EH (cell line): ENCODE measurements at regions not wholly inside any gene's neighbourhood (a gene's known extent, or its start where the extent isn't known, plus 50 kb on each side); places are given as distances from the start of the nearest gene placed in this dataset.

ENCODE experiments used
- DNase-seq: peaks from one replicate; pipeline ENCODE4 v3.0.0-alpha.2; 2015; ENCODE audit warnings: low read depth

DNA sequence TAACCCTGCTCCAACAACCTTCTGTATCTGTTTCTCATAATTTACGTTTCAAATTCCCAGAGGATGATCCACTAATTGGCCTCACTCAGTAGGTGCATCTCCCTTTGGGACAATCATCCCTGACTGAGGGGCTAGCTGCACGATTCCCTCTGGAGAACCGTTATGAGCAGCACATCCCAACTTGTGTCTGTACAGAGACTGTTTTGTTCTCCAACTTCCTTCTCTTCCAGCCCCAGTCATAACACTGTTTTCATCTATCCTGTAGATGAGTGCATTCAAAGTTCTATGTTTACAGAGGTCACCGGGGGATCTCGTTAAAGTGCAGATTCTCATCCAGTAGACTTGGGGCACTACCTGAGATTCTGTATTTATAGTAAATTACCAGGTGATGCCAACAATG, 187.2 kb downstream of the REEP3 start:
- no peak for DNase-seq

DNA sequence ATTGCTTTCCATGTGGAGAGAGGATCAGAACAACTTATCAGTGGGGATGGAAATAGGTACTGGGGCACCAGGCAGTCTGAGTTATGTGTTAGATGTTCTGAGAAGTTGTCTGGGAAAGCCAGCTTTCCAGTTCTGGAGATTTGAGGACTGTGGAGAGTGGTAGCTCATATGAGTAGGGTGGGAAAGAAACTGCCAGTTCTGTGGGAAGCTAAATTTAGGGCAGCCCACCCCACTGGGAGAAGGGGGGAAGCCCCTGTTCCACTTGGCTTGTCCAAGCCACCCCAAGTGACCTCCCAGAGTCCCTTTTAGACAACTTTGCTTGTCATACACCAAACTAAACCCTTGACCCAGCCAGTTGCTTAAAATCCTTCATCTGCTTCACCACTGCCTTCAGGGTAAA, 189.5 kb downstream of the REEP3 start:
- DNase-seq: no peak

DNA sequence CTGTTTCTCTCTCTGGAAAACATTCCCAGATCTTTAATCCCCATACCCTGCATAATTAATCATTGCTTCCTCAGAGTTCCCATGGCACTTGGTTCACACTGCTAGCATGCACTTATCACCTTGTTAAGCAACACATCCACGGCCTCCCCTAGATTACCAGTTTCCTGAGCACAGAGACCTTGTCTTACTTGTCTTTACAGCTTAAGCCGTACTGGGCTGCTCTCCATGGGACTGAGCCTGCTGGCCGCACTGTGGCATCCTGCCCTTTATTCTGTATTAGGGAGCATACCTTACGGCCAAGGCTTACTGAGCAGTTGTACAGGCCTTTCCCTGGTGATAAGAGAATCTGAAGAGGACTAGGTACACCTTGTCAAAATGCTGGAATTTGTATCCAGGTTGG, 190.2 kb downstream of the REEP3 start:
- no peak for DNase-seq

DNA sequence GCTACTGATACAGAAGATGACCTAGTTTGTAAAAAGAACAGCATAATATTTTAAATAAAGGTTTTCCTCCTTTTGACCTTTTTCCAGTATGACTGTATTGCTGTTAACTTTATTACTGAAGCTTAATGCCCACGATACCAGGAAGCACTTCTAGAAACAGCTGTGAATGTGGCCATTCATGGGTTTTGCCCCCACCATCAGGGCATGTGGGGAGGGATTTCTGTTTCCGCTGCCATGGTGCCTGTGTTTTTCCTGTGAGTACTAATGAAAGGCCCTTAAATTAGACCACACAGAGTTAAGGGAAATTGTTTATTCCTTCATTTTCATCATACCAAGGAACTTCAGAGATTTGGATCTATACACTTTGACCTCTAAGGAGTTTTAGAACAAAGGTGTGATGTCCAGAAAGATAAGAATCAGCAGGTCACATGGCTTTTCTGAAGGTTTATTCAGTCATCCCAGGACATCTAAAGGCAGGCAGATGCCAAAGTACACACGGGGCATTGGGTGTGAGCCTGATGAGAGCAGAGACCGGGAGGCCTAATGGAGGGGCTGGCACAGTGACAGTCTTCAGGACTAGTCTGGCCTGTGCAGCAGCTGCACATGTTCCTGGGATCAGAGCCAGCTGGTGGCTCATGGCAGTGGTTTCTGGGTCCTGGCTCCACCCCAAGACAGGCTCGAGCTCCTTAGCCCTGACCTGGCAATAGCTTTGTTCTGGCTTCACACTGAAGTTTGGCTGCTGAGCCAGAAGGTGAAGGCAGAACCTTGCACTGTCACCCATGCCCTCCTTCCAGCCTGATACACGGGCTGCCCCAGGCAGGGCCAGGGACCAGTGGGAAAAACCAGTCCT, 190.9 kb downstream of the REEP3 start:
- peak; percentile 98 for DNase-seq

DNA sequence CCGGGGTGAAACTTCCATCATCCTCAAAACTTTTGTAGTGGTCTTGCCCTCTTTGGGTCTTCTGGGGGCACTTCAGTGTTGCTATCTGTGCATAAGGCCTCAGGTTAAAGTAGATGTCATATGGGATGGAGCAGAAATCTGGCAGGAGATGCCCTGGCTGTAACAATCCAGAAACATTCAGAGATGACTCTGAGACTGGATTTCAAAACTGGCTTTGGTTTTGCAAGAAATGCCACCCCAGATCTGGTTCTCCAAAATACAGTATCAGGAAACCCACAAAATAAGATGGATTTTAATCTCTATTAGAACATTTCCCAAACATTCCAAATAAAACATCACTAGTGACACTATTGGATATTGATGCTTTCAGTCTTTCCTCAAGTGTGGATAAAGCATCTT, 191.5 kb downstream of the REEP3 start:
- DNase-seq: no peak

DNA sequence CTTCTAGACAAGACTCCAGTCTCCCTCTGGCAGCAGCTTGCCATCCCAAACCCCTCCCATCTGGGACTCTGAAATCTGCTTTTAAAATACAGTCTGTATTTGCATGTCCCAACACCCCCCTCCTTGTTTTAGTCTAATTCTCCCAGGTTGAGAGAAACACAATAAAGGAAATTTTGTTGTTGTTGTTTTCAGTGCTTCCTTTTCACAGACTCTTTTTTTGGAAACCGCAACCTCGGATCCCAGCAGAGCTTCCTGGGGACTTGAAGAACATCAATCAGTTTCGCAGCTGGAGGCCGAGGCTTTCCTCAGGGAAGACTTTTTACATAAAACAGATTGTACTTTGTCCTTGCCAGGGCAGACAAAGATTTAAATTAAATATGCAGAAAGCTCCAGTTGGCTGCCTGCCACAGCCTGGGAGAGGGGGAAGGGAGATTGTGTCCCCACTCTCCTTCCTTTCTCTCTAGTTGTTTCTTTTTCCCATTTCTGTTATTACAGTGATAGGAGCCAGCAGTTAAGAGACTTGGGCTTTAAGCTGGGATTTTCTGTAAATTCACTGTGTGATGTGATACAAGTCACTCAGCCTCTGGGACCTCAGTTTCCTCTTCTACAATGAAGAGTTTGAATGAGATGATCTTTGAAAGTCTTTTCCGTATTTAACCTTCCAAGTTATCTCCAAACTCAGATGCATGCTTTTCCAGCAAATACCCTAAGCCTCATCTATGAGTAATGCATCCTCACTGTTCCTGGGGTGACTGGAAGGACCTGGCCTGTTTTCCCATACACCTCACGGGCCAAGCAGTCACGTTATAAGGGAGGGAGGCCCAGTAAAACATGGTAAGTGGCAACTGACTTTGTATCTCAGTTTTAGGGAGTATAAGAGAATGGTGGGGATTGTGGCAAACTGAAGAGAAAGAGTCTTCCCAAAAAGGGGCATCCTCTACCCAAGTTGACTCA, 192.3 kb downstream of the REEP3 start:
- peak; percentile 41 for DNase-seq

DNA sequence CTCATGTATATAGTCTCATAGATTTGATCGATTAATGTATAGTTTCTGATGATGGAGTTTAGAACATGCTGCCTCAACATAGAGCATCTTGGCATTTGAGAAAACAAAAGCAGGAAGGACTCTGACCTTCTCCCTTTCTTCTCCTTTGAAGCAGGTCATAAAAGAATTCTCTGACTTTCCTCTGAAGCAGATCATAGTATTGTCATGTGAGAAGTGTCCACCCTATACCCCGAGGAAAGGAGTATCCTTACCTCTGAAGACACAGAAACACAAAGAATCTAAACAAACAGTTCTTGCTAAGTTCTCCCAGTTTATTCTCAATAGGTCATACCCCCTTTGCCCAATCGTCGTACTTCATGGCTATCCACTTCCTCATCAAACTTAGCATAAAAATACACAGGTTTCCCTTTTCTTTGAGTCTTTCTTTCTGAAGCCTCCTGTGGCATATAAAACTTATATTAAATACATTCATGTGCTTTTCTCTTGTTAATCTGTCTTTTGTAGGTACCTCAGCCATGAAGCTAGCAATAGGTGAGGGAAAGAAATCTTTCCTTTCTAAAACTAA, 194.9 kb downstream of the REEP3 start:
- DNase-seq: no peak

DNA sequence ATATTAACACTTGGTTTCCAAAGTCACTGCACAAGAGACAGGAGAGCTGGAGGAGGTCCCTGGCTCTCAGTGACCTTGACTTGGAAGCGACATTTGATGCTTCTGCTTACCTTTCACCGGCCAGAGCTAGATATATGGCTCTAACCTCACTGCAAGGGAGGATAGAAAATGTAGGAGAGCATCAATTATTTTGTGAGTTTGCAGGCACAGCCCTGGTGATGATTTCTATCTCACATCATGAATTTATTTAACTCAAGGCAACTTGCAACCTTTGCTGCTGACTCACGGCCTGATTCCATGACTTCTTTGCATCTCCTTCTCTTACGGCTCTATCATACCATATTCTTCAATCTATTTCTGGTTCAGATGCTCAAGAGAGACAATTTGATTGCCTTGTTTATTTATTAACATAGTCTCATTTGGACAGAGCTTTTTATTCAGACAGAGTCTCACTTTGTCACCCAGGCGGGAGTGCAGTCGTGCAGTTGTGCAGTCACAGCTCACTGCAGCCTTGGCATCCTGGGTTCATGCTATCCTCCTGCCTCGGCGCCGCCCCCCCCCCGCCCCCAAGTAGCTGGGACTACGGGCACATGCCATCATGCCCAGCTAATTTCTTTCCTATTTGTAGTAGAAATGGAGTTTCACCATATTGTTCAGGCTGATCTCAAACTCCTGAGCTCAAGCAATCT, 196.0 kb downstream of the REEP3 start:
- DNase-seq: peak; percentile 59

DNA sequence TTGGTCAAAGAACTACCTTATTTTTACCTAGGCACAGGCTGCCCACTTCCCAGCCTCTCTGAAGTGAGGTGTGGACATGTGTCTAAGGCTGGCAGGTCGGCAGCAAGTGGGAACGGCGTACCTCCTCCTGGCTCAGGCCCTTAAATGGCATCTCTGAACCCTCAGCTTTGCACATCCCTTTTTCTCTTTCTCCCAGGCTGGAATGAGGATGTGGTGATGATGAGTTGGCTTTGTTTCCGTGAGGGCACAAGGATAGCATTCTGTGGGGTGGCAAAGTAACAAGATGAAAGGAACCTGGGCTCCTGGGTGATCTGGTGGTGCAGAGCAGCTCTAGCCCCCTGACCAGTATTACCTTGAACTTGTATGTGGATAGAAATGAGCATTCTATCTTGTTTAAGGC, 196.8 kb downstream of the REEP3 start:
- DNase-seq: peak; percentile 54

DNA sequence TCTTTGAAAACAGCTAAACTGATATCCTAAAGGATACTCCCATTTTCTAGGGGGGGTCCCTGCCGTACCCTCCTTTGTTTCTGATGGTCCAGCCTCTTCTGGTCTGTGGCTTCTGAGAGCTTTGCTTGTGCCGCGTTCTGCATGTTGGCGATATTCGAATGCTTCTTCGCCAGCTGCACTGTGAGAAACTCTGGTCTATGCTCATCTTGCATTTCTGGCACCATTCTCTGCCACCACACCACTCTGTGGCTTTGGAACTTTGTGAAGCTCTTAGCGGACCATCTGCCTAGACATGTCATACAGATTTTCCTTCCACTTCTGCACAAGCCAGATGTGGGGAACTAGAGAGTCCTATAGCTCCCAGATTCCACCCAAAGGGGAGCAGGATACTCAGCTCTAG, 197.2 kb downstream of the REEP3 start:
- DNase-seq: no peak

DNA sequence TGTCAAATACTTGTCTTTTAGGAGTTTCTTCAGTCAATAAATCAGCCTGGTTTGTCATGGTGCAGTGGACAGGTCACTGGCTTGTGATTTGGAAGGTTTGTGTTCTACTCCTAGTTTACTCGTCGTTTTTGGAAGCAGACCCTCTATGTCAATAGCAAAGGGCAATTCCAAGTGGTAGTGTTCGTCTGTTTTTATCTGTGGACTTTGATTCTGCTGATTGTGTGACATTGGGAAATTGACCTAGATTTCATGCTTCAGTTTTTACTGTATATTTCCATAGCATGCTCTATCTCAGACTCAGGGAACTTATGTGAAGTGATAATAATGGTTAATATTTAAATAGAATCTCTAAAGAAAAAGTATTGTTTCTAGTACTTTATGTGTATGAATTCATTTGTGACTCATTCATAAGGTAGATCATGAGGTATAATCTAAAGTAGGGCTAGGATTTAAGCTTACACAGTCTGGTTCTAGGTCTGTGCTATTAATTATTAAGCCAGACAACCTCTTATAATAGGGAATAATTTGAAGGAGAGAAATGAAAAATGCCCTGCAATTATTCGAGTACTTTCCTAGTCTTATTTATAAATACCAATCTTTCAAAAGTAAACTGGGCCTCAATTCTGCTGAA, 198.1 kb downstream of the REEP3 start:
- no peak for DNase-seq

DNA sequence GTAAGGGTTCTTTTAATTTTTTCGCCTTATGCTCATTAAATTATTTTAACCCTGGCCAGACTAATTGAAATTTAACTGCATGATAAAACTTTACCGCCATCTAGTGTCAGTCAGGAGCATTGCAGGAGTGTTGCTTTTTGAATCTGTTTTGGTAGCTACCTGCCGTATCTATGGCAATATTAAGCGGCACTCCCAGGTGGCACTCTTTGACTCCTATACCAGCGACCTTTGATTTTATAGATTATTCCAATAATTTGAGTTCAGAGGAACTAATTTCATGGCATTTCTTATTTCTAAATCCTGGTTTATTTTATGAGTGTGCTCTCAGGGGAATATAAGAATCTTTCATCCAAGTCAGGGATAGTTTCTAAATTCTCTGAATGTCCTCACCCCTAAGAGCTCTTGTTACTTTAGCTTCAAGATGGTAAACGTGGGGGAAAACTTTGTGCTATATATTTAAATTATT, 198.9 kb downstream of the REEP3 start:
- DNase-seq: peak; percentile 52

DNA sequence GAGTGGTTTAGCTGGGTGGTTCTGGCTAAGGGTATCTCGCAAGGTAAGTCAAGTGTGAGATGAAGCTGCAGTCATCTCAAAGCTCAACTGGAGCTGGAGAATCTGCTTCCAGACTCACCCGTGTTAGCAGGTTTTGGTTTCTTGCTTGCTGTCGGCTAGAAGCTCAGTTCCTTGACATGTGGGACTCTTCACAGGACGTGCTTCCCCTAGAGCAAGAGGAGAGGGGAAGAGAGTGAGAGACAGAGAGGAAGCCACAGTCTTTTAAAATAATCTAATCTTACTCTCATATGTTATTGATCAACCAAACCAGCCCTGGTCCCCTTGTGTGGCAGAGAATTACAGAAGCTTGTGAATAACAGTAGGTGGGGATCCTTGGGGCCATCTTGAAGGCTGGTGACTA, 199.5 kb downstream of the REEP3 start:
- DNase-seq: no peak

DNA sequence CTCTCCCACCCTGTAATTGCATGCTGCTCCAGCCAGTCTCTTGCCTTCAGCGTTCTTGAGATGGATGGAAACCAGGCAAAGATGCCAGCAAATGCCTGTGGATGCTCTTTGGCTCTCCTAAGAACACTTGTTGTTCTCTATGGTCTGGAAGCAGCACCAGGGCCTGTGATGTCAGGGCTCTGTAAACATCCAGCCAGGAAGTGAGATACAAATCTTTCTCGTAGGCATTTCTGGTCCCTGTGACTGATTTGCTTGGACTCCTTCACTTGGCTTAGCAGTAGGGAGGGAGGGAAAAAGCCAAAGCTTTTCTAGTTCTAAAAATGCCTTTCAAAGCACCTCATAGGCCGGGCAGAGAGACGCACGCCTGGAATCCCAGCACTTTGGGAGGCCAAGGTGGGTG, 201.3 kb downstream of the REEP3 start:
- peak; percentile 92 for DNase-seq

DNA sequence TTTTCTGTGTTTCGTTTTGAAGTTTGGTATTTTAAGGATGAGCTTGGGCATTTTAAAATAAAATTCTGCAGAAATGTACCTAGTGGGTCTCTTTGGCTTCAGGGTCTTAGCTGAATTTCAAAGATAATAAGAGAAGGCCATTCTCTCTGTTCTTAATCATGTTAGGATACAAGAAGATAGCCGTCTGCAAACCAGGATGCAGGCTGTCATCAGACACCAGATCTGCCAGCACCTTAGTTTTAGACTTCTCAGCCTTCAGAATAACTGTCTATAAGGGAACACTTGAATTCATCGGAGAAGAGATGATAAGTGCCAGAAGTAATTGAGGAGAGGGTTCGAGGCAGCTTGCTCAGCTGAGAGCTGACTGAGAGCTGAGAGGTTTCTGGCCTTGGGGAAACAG, 202.1 kb downstream of the REEP3 start:
- no peak for DNase-seq

DNA sequence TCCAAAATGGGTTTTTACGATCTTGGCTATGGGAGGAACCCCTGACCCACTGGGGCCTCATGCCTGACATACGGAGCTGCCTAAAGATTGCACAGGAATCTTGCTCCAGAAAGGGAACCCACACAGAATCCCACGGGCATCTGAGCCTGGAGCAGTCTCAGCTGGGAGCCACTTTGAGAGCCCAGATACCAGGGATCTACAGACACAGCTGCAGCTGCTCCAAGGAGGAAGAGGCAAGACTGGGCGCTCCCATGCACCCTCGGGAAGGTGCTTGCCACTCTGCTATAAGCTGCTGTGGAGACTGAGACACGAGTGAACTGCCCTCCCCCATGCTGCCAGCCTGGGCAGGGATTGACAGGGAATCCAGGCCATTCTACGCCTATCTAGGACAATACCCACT, 202.5 kb downstream of the REEP3 start:
- no peak for DNase-seq

DNA sequence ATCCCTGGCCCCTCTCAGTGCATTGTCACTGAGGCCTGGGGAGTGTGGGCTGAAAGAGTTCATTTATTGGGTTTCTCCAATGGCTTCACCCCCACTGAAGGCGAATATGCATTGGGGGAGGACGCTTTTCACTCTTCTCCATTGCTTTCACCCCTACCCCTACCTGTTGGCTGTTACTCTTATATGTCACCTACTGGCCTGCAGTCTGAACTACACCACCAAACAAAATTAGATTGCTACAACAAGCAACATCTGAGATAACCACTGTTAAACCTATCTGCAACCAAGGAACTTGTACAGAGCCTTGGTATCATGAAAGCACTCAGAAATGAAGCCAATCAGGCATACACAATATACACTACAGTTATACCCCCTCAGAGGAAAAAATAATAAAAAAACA, 203.7 kb downstream of the REEP3 start:
- DNase-seq: no peak

DNA sequence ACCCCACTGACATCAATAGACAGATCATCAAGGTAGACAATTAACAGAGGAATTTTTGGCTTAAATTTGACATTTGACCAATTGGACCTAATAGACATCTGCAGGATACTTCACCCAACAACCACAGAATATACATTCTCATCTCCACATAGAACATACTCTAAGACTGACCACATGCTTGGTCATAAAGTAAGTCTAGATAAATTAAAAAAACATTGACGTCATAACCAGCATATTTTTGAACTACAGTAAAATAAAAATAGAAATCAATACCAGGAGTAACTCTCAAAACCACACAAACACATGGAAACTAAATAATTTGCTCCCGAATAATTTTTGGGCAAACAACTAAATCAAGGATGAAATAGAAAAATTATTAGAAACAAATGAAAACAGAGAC, 205.7 kb downstream of the REEP3 start:
- no peak for DNase-seq

DNA sequence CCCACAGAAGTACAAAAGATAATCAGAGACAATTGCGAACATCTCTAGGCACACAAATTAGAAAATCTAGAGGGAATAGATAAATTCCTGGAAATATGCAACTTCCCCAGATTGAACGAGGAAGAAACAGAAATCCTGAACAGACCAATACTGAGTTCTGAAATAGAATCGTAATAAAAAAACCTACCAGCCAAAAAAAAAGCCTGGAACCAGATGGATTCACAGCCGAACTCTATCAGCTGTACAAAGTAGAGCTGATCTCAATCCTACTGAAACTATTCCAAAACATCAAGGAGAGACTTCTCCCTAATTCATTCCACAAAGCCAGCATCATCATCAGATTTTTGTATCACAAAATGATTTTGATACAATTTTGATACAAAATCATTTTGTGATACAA, 206.4 kb downstream of the REEP3 start:
- no peak for DNase-seq

DNA sequence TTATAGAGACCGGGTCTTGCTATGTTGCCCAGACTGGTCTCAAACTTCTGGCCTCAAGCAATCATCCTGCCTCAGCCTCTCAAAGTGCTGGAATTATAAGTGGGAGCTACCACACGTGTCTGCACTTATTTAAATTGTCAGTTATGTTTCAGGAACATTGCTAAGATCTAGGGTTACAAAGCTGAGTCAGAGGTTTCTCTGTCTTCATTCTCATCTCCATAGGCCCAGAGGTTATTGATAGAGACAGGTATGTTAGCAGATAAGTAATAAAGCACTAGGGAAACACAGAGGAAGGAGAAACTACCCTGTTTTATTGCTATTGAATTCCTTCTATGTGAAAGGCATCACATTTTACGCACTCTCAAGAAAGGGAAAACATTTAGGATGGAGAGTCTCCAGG, 214.1 kb downstream of the REEP3 start:
- DNase-seq: no peak

DNA sequence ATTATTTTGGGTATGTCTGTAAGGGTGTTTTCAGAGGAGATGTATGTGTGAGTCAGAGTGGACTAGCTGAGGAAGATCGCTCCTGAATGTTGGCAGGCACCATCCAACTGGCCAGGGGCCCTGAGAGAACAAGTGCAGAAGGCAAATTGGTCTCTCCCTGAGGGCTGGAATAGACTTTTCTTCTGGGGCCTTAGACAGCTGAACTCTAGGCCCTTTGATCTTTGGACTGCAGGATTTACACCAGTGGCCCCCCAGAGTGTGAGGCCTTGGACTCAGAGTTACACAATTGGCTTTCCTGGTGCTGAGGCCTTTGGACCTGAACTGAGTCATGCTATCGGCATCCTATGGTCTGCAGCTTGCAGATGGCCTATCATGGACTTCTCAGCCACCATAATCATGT, 217.2 kb downstream of the REEP3 start:
- peak; percentile 64 for DNase-seq
